ENCODE measurements at regions not wholly inside any gene's neighbourhood (a gene's known extent, or its start where the extent isn't known, plus 50 kb on each side); places are given as distances from the start of the nearest gene placed in this dataset.

GRCh38 chr12:17016116-17016864, 410.3 kb upstream of the LMO3 start:
- no peak for TF ChIP-seq POLR2AphosphoS5 (IDR thresholded peaks at IDR 0.05)
- TF ChIP-seq, protein P1, sequence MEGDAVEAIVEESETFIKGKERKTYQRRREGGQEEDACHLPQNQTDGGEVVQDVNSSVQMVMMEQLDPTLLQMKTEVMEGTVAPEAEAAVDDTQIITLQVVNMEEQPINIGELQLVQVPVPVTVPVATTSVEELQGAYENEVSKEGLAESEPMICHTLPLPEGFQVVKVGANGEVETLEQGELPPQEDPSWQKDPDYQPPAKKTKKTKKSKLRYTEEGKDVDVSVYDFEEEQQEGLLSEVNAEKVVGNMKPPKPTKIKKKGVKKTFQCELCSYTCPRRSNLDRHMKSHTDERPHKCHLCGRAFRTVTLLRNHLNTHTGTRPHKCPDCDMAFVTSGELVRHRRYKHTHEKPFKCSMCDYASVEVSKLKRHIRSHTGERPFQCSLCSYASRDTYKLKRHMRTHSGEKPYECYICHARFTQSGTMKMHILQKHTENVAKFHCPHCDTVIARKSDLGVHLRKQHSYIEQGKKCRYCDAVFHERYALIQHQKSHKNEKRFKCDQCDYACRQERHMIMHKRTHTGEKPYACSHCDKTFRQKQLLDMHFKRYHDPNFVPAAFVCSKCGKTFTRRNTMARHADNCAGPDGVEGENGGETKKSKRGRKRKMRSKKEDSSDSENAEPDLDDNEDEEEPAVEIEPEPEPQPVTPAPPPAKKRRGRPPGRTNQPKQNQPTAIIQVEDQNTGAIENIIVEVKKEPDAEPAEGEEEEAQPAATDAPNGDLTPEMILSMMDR (IDR thresholded peaks at IDR 0.05 in 8 of 11, conservative IDR thresholded peaks at IDR 0.05 in 3 of 11): no peak

Measured in spleen (tissue), 7 donors.